ENCODE measurements at regions not wholly inside any gene's neighbourhood (a gene's known extent, or its start where the extent isn't known, plus 50 kb on each side); places are given as distances from the start of the nearest gene placed in this dataset.
A peak's percentile ranks its signal among the peaks of the same experiment; 100 is the strongest.

GRCh38 chr6:44642870-44643522 is 255.5 kb downstream of the CDC5L start:
- Histone ChIP-seq H3K4me2 (no peak overlapping the region), H3K79me2 (ENCODE audit: insufficient read depth, low read depth) (no peaks in the 10 kb centered on the region), H4K20me1 (ENCODE audit: insufficient read depth) (no peaks in the 10 kb centered on the region), H3K4me1 (ENCODE audit: low read depth, poor library complexity, severe bottlenecking) (no peaks in the 10 kb centered on the region), H3K4me3 (IDR thresholded peaks at IDR 0.05; ENCODE audit: insufficient read depth, low read depth, low read length) (no peak overlapping the region), H3K9ac (no peak overlapping the region), H3K27ac (no peak overlapping the region), H2AFZ (ENCODE audit: low read depth) (no peak overlapping the region), H3K27me3 (ENCODE audit: insufficient read depth, low read depth) (no peaks in the 10 kb centered on the region), H3K36me3 (ENCODE audit: insufficient read depth) (no peaks in the 10 kb centered on the region)
- TF ChIP-seq, protein P1, sequence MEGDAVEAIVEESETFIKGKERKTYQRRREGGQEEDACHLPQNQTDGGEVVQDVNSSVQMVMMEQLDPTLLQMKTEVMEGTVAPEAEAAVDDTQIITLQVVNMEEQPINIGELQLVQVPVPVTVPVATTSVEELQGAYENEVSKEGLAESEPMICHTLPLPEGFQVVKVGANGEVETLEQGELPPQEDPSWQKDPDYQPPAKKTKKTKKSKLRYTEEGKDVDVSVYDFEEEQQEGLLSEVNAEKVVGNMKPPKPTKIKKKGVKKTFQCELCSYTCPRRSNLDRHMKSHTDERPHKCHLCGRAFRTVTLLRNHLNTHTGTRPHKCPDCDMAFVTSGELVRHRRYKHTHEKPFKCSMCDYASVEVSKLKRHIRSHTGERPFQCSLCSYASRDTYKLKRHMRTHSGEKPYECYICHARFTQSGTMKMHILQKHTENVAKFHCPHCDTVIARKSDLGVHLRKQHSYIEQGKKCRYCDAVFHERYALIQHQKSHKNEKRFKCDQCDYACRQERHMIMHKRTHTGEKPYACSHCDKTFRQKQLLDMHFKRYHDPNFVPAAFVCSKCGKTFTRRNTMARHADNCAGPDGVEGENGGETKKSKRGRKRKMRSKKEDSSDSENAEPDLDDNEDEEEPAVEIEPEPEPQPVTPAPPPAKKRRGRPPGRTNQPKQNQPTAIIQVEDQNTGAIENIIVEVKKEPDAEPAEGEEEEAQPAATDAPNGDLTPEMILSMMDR (conservative IDR thresholded peaks at IDR 0.05; ENCODE audit: low read depth, low read length), result no peak

DNA sequence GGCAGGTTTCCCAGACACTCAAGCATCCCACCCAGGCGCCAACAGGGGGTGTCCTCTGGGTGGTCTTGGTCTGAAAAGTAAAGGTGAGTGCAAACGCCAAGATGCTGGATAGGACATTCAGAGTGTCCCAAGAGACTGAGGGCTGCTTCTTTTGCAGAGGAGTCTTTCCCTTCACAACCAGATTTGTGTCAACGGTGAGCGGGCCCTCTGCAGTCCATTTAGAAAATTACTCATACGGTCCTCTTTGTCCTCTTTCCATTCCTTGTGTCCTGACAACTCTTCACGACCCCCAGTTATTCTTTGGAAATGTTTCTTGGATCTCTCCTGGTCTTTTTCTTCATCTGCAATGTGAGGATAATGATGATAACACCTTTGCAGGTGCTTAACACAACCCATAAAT is 257.8 kb downstream of the CDC5L start:
- no peak overlapping the region for H3K4me3 ChIP-seq (IDR thresholded peaks at IDR 0.05; ENCODE audit: insufficient read depth, low read depth, low read length)
- no peaks in the 10 kb centered on the region for H3K79me2 ChIP-seq (ENCODE audit: insufficient read depth, low read depth)
- no peaks in the 10 kb centered on the region for H4K20me1 ChIP-seq (ENCODE audit: insufficient read depth)
- H3K36me3 ChIP-seq (ENCODE audit: insufficient read depth), result no peaks in the 10 kb centered on the region
- H3K9ac ChIP-seq, result no peak overlapping the region
- TF ChIP-seq, protein P1 (conservative IDR thresholded peaks at IDR 0.05; ENCODE audit: low read depth, low read length), result no peak
- no peak overlapping the region for H3K27ac ChIP-seq
- no peak overlapping the region for H3K4me2 ChIP-seq
- no peak overlapping the region for H2AFZ ChIP-seq (ENCODE audit: low read depth)
- no peaks in the 10 kb centered on the region for H3K27me3 ChIP-seq (ENCODE audit: insufficient read depth, low read depth)
- H3K4me1 ChIP-seq (ENCODE audit: low read depth, poor library complexity, severe bottlenecking), result peaks cover 16% of the 10 kb centered on the region

DNA sequence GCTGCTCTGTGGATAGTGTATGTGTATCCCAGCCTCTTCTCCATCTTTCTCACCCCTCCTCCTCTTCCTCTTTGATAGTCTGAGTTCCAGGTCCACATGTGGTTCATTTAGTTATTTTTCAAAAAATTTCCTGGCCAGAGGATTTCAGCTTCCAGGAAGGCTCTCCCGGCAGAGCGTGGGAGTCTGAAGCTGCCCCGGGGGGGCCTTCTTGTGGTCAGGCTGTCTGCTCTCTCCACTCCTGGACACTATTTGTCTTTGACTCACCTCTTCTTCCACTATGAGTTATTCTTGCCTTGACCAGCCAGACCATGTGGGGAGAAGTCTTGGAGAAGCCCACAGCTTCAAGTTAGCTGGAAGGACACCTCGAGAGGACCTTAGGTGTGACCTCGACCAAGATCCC is 258.8 kb downstream of the CDC5L start:
- TF ChIP-seq, protein P1 (conservative IDR thresholded peaks at IDR 0.05; ENCODE audit: low read depth, low read length), result no peak
- Histone ChIP-seq H3K9ac (no peak overlapping the region), H3K27ac (no peak overlapping the region), H4K20me1 (ENCODE audit: insufficient read depth) (no peaks in the 10 kb centered on the region), H3K4me1 (ENCODE audit: low read depth, poor library complexity, severe bottlenecking) (peaks cover 16% of the 10 kb centered on the region), H2AFZ (ENCODE audit: low read depth) (no peak overlapping the region), H3K4me2 (no peak overlapping the region), H3K79me2 (ENCODE audit: insufficient read depth, low read depth) (no peaks in the 10 kb centered on the region), H3K4me3 (IDR thresholded peaks at IDR 0.05; ENCODE audit: insufficient read depth, low read depth, low read length) (no peak overlapping the region), H3K36me3 (ENCODE audit: insufficient read depth) (no peaks in the 10 kb centered on the region), H3K27me3 (ENCODE audit: insufficient read depth, low read depth) (no peaks in the 10 kb centered on the region)

DNA sequence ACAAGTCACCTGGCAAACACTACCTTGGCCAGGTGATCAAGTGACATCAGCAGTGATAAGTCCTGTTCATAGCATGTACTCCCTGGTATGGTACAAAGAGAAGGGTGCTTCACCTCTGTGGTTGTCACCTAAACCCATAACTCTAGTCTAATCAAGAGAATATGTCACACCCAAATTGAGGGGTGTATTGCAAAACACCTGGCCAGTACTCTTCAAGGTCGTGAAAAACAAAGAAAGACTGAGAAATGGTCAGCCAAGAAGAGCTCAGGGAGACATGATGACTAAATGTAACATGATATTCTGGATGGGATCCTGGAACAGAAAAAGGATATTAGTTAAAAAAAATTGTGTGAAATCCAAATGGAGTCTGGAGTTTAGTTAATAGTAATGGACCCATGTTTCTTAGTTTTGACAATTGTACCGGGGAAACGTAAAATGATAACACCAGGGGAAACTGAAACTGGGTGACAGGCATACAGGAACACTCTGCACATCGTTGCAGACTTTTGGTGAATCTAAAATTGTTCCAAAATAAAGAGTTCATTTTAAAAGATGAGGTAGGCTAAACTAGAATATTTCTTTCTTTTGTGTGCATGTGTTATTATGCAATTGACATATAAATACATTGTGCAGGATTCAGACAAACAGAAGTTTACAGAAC is 262.0 kb downstream of the CDC5L start:
- Histone ChIP-seq H3K79me2 (ENCODE audit: insufficient read depth, low read depth) (no peaks in the 10 kb centered on the region), H3K27me3 (ENCODE audit: insufficient read depth, low read depth) (no peaks in the 10 kb centered on the region), H3K27ac (peak overlapping the region; percentile 11; the same call in 1 of the 2 replicates), H3K4me3 (IDR thresholded peaks at IDR 0.05; ENCODE audit: insufficient read depth, low read depth, low read length) (no peak overlapping the region), H4K20me1 (ENCODE audit: insufficient read depth) (no peaks in the 10 kb centered on the region), H2AFZ (ENCODE audit: low read depth) (peak overlapping the region; percentile 70), H3K9ac (no peak overlapping the region), H3K4me2 (peak overlapping the region; percentile 74), H3K4me1 (ENCODE audit: low read depth, poor library complexity, severe bottlenecking) (peaks cover 20% of the 10 kb centered on the region), H3K36me3 (ENCODE audit: insufficient read depth) (no peaks in the 10 kb centered on the region)
- TF ChIP-seq, protein P1 (conservative IDR thresholded peaks at IDR 0.05; ENCODE audit: low read depth, low read length), result no peak

Measured in KMS-11 (cell line).